ENCODE measurements at regions not wholly inside any gene's neighbourhood (a gene's known extent, or its start where the extent isn't known, plus 50 kb on each side); places are given as distances from the start of the nearest gene placed in this dataset.
"Not testable (repeated sequence)": the region's sequence is repeated elsewhere in the genome, so short reads cannot be mapped to it uniquely, and the experiment has no call there.

DNA sequence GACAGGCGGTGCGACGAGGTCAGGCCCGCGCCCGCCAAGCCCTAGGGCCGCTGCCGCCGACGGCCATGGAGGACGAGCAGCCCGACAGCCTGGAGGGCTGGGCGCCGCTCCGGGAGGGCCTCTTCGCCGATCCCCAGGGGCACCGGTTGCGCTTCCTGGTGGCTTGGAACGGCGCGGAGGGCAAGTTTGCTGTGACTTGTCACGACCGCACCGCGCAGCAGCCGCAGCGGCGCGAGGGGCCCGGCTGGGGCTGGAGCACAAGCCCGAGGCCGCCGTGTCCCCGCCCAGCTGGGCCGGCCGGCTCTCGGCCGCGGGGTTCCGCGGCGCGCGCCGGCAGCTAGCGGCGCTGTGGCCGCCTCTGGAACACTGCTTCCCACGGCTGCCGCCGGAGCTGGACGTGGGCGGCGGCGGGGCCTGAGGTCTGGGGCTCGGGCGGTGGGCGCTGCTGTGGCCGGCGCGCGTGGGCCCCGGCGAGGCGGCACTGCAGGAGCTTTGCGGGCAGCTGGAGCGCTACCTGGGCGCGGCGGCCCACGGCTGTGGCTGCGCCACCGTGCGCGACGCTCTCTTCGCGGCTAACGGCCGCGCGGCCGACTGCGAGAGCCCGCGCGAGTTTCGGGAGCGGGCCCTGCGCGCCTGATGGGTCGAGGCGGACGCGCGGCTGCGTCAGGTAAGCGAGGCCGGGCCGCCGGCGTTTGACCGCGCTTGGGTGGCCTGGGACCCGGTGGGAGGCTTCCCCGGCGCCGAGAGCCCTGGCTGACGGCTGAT lies 122.0 kb upstream of the NIPA1 start:
- H4K20me1 ChIP-seq (ENCODE audit: insufficient read depth, low read length); H3K79me2 ChIP-seq (ENCODE audit: insufficient read depth, low read depth, low read length); H3K9me2 ChIP-seq (ENCODE audit: insufficient read depth, low read length); intact Hi-C loops (cut with micrococcal nuclease; ENCODE audit: unreplicated experiment); H3K4me1 ChIP-seq (ENCODE audit: insufficient read depth, low read length, poor library complexity, severe bottlenecking); H2AFZ ChIP-seq (ENCODE audit: low read length); DNase-seq (ENCODE audit: low spot score); H3K4me3 ChIP-seq (ENCODE audit: low read depth, low read length, poor library complexity, severe bottlenecking); H3K4me2 ChIP-seq (ENCODE audit: low read length); POLR2A ChIA-PET; H3K9me3 ChIP-seq (ENCODE audit: low read length); BruUV-seq (replicated peaks); CTCF ChIA-PET (ENCODE audit: unreplicated experiment); H3K27ac ChIP-seq (ENCODE audit: low read depth, low read length, poor library complexity, severe bottlenecking); H3K36me3 ChIP-seq (ENCODE audit: insufficient read depth, low read length): not testable (repeated sequence)

DNA sequence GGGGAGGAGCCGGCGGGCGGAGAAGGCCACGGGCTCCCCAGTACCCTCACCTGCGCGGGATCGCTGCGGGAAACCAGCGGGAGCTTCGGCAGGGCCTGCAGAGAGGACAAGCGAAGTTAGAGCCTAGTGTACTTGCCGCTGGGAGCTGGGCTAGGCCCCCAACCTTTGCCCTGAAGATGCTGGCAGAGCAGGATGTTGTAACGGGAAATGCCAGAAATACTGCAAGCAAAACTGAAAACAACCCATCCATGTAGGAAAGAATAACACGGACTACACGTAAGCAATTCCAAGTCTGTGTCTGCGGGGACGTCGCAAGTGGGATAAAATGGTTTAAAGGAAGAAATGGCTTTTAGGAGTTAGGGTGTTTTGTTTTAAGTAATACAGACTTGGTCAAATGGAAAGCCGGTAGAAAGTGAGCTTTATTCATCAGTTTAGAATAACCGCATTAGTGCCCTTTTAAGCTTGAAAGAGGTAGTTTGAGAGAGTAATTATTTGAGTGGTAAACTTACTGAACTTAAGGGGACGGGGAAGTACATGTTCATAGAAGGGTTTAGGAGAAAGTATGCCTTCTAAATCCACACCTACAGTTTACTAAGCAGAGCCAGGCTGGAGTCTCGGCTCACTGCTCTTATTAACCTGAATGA lies 121.3 kb upstream of the NIPA1 start:
- H3K9me2 ChIP-seq (ENCODE audit: insufficient read depth, low read length); H3K9me3 ChIP-seq (ENCODE audit: low read length); H3K27ac ChIP-seq (ENCODE audit: low read depth, low read length, poor library complexity, severe bottlenecking); POLR2A ChIA-PET; H3K4me2 ChIP-seq (ENCODE audit: low read length); H4K20me1 ChIP-seq (ENCODE audit: insufficient read depth, low read length); H3K36me3 ChIP-seq (ENCODE audit: insufficient read depth, low read length); intact Hi-C loops (cut with micrococcal nuclease; ENCODE audit: unreplicated experiment); CTCF ChIA-PET (ENCODE audit: unreplicated experiment); H2AFZ ChIP-seq (ENCODE audit: low read length); H3K4me1 ChIP-seq (ENCODE audit: insufficient read depth, low read length, poor library complexity, severe bottlenecking); DNase-seq (ENCODE audit: low spot score); BruUV-seq (replicated peaks); H3K79me2 ChIP-seq (ENCODE audit: insufficient read depth, low read depth, low read length): not testable (repeated sequence)
- peak overlapping the region; percentile 26 for H3K4me3 ChIP-seq (ENCODE audit: low read depth, low read length, poor library complexity, severe bottlenecking)

DNA sequence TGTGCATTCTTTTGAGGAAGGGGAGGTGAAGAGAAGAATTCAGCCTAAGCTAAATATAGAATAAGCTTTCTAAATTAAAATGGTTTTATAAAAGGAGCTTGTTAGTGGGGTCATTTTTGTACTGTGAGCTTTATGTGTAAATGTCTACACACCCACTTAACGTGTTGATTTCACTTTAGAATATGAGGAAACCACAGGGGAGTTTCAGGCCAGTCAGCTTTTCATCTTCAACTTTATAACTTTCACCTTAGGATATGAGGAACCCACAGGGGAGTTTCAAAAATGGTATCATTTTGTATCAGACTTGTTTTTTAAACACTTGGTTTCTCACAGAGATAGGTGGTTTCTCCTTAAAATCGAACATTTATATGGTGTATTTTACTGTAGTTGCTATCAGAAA lies 120.7 kb upstream of the NIPA1 start:
- H4K20me1 ChIP-seq (ENCODE audit: insufficient read depth, low read length); BruUV-seq (replicated peaks); POLR2A ChIA-PET; H3K4me2 ChIP-seq (ENCODE audit: low read length); intact Hi-C loops (cut with micrococcal nuclease; ENCODE audit: unreplicated experiment); H3K9me2 ChIP-seq (ENCODE audit: insufficient read depth, low read length); H3K36me3 ChIP-seq (ENCODE audit: insufficient read depth, low read length); H3K79me2 ChIP-seq (ENCODE audit: insufficient read depth, low read depth, low read length); H3K27ac ChIP-seq (ENCODE audit: low read depth, low read length, poor library complexity, severe bottlenecking); H2AFZ ChIP-seq (ENCODE audit: low read length); H3K9me3 ChIP-seq (ENCODE audit: low read length); DNase-seq (ENCODE audit: low spot score); CTCF ChIA-PET (ENCODE audit: unreplicated experiment); H3K4me1 ChIP-seq (ENCODE audit: insufficient read depth, low read length, poor library complexity, severe bottlenecking): not testable (repeated sequence)
- peak overlapping the region; percentile 26 for H3K4me3 ChIP-seq (ENCODE audit: low read depth, low read length, poor library complexity, severe bottlenecking)

DNA sequence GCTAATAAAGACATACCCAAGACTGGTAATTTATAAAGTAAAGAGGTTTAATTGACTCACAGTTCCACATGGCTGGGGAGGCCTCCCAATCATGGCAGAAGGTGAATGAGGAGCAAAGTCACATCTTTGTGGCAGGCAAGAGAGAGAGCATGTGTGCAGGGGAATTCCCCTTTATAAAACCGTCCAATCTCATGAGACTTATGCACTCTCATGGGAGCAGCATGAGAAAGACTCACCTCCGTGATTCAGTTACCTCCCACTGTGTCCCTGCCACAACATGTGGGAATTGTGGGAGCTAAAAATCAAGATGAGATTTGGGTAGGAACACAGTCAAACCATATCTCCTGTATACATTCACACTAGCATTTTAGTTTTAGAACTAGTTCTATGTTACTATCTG lies 101.7 kb upstream of the NIPA1 start:
- DNase-seq (ENCODE audit: low spot score); POLR2A ChIA-PET; CTCF ChIA-PET (ENCODE audit: unreplicated experiment): not testable (repeated sequence)

DNA sequence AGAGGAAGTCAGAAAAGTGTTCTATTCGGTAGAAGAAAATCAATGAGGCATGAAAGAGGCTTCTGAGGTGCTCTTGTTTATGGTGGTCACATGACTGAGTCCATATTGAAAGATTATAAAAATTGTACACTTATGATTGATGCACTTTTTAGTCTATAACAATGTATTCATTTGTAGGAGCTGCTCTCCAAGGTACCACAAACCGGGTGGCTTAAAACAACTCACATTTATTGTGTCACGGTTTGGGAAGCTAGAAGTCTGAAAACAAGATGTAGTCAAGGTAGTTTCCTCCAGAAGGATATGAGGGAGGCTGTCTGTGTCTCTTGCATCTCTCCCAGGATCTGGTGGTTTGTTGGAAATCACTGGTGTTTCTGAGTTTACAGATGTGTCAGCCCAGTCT lies 86.6 kb upstream of the NIPA1 start:
- H2AFZ ChIP-seq (ENCODE audit: low read length); H4K20me1 ChIP-seq (ENCODE audit: insufficient read depth, low read length); CTCF ChIA-PET (ENCODE audit: unreplicated experiment); BruUV-seq (replicated peaks); H3K9me3 ChIP-seq (ENCODE audit: low read length); POLR2A ChIA-PET; H3K4me3 ChIP-seq (ENCODE audit: low read depth, low read length, poor library complexity, severe bottlenecking); DNase-seq (ENCODE audit: low spot score); H3K4me1 ChIP-seq (ENCODE audit: insufficient read depth, low read length, poor library complexity, severe bottlenecking); H3K4me2 ChIP-seq (ENCODE audit: low read length); H3K27ac ChIP-seq (ENCODE audit: low read depth, low read length, poor library complexity, severe bottlenecking); H3K36me3 ChIP-seq (ENCODE audit: insufficient read depth, low read length); intact Hi-C loops (cut with micrococcal nuclease; ENCODE audit: unreplicated experiment); H3K79me2 ChIP-seq (ENCODE audit: insufficient read depth, low read depth, low read length); H3K9me2 ChIP-seq (ENCODE audit: insufficient read depth, low read length): not testable (repeated sequence)

More for the DNA sequence above, 101.7 kb upstream of the NIPA1 start:
- H3K4me1 ChIP-seq (ENCODE audit: insufficient read depth, low read length, poor library complexity, severe bottlenecking); H3K4me3 ChIP-seq (ENCODE audit: low read depth, low read length, poor library complexity, severe bottlenecking); H2AFZ ChIP-seq (ENCODE audit: low read length); H3K27ac ChIP-seq (ENCODE audit: low read depth, low read length, poor library complexity, severe bottlenecking); H3K79me2 ChIP-seq (ENCODE audit: insufficient read depth, low read depth, low read length); H3K4me2 ChIP-seq (ENCODE audit: low read length); H3K36me3 ChIP-seq (ENCODE audit: insufficient read depth, low read length); BruUV-seq (replicated peaks); intact Hi-C loops (cut with micrococcal nuclease; ENCODE audit: unreplicated experiment); H4K20me1 ChIP-seq (ENCODE audit: insufficient read depth, low read length); H3K9me3 ChIP-seq (ENCODE audit: low read length); H3K9me2 ChIP-seq (ENCODE audit: insufficient read depth, low read length): not testable (repeated sequence)

DNA sequence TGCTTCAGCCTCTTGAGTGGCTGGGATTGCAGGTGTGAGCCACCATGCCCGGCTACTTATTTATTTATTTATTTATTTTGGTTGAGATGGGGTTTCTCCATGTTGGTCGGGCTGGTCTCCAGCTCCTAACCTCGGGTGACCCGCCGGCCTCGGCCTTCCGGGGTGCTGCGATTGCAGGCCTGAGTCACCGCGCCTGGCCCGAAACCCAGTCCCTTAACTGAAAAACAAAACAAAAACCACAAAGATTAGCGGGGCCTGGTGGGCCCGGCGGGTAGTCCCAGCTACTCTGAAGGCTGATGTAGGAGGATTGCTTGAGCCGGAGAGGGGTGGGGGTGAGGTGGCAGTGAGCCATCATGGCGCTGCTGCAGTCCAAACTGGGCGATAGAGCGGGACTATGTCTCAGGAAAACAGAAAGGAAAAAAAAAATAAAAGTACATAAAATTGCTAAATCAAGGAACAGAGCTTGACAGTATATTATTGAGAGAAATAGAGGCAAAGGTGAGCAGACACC lies 75.6 kb upstream of the NIPA1 start:
- H4K20me1 ChIP-seq (ENCODE audit: insufficient read depth, low read length); H3K4me1 ChIP-seq (ENCODE audit: insufficient read depth, low read length, poor library complexity, severe bottlenecking); H3K4me3 ChIP-seq (ENCODE audit: low read depth, low read length, poor library complexity, severe bottlenecking); H2AFZ ChIP-seq (ENCODE audit: low read length); intact Hi-C loops (cut with micrococcal nuclease; ENCODE audit: unreplicated experiment); H3K79me2 ChIP-seq (ENCODE audit: insufficient read depth, low read depth, low read length); BruUV-seq (replicated peaks); H3K4me2 ChIP-seq (ENCODE audit: low read length); DNase-seq (ENCODE audit: low spot score); H3K9me2 ChIP-seq (ENCODE audit: insufficient read depth, low read length); H3K27ac ChIP-seq (ENCODE audit: low read depth, low read length, poor library complexity, severe bottlenecking); H3K9me3 ChIP-seq (ENCODE audit: low read length); H3K36me3 ChIP-seq (ENCODE audit: insufficient read depth, low read length); CTCF ChIA-PET (ENCODE audit: unreplicated experiment): not testable (repeated sequence)
- POLR2A ChIA-PET = interaction anchor here (0.6 kb wide), 1 partner anchor 59 kb away, joined by 3 read pairs; no protein-coding TSS in a partner anchor
